Fibroblast of mammary gland (primary cell): ENCODE measurements at regions not wholly inside any gene's neighbourhood (a gene's known extent, or its start where the extent isn't known, plus 50 kb on each side); places are given as distances from the start of the nearest gene placed in this dataset.

Experiments
- DNase-seq: peaks from one replicate; pipeline ENCODE4 v3.0.0-alpha.2; 2010; ENCODE audit warnings: low read depth
- H3K4me3 ChIP-seq: 2 replicates; pipeline ENCODE4 v1.5.1; 2011; ENCODE audit warnings: low read depth, mild to moderate bottlenecking, low read length, moderate library complexity; ENCODE audit not compliant: control insufficient read depth
- CTCF ChIP-seq: conservative IDR thresholded peaks from 2 replicates; pipeline ENCODE4 v1.5.1; 2011; ENCODE audit warnings: low read depth, low read length, inconsistent platforms; ENCODE audit not compliant: control insufficient read depth, insufficient read depth

- DNase-seq = no peak
- TF ChIP-seq CTCF = no peak
- H3K4me3 ChIP-seq = no peak overlapping the region
These were observed 79.6 kb upstream of the AUTS2 start for GRCh38 chr7:69518705-69519077.

- H3K4me3 ChIP-seq = no peak overlapping the region
- DNase-seq = no peak
- no peak for TF ChIP-seq CTCF
These were observed 71.7 kb upstream of the AUTS2 start for GRCh38 chr7:69526570-69526969.

GRCh38 chr7:69527706-69528105, 70.6 kb upstream of the AUTS2 start:
- no peak for TF ChIP-seq CTCF
- no peak for DNase-seq
- H3K4me3 ChIP-seq = no peak overlapping the region

- TF ChIP-seq CTCF = no peak
- no peak overlapping the region for H3K4me3 ChIP-seq
- no peak for DNase-seq
These were observed 67.2 kb upstream of the AUTS2 start for GRCh38 chr7:69531050-69531449.

GRCh38 chr7:69534461-69535041, 63.7 kb upstream of the AUTS2 start:
- H3K4me3 ChIP-seq = no peak overlapping the region
- TF ChIP-seq CTCF = no peak
- no peak for DNase-seq

GRCh38 chr7:69537691-69538090, 60.6 kb upstream of the AUTS2 start:
- H3K4me3 ChIP-seq = no peak overlapping the region
- no peak for TF ChIP-seq CTCF
- no peak for DNase-seq

GRCh38 chr7:69539531-69539930, 58.7 kb upstream of the AUTS2 start:
- no peak for DNase-seq
- TF ChIP-seq CTCF = no peak
- H3K4me3 ChIP-seq = no peak overlapping the region
